ENCODE measurements at regions not wholly inside any gene's neighbourhood (a gene's known extent, or its start where the extent isn't known, plus 50 kb on each side); places are given as distances from the start of the nearest gene placed in this dataset.

DNA sequence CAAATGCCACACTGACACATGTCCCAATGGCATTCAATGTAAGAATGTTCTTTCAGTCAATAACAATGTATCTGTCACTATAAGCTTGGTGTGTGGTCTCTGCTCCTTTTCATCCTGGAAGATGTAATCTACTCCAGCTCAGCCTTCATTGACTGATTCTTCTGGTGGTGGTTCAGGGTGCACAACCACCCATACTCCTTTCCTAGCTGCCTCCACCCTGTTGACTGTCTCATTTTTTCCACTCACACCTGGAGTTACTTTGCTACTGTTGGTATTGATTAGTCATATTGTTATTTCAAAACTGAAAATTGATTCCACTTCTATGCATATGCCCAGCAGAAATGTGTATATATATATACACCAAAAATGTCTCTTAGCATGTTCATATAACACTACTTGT lies 140.5 kb downstream of the ASB9 start:
- no peaks in the 10 kb centered on the region for H3K27me3 ChIP-seq
- DNase-seq (ENCODE audit: extremely low spot score), result no peak
- no peak overlapping the region for H3K27ac ChIP-seq (replicated peaks in 1 of 4)
- no peak overlapping the region for H3K4me3 ChIP-seq
- TF ChIP-seq POLR2AphosphoS5 (IDR thresholded peaks at IDR 0.05) (no peak), POLR2A (IDR thresholded peaks at IDR 0.05; ENCODE audit: low read depth) (no peak), EP300 (IDR thresholded peaks at IDR 0.05) (no peak)
- TF ChIP-seq, protein P1, sequence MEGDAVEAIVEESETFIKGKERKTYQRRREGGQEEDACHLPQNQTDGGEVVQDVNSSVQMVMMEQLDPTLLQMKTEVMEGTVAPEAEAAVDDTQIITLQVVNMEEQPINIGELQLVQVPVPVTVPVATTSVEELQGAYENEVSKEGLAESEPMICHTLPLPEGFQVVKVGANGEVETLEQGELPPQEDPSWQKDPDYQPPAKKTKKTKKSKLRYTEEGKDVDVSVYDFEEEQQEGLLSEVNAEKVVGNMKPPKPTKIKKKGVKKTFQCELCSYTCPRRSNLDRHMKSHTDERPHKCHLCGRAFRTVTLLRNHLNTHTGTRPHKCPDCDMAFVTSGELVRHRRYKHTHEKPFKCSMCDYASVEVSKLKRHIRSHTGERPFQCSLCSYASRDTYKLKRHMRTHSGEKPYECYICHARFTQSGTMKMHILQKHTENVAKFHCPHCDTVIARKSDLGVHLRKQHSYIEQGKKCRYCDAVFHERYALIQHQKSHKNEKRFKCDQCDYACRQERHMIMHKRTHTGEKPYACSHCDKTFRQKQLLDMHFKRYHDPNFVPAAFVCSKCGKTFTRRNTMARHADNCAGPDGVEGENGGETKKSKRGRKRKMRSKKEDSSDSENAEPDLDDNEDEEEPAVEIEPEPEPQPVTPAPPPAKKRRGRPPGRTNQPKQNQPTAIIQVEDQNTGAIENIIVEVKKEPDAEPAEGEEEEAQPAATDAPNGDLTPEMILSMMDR (IDR thresholded peaks at IDR 0.05), result no peak
- no peaks in the 10 kb centered on the region for H3K9me3 ChIP-seq
- H3K36me3 ChIP-seq, result no peaks in the 10 kb centered on the region
- H3K4me1 ChIP-seq, result no peaks in the 10 kb centered on the region
- intact Hi-C loops (cut with DNase I), result no loop called here

DNA sequence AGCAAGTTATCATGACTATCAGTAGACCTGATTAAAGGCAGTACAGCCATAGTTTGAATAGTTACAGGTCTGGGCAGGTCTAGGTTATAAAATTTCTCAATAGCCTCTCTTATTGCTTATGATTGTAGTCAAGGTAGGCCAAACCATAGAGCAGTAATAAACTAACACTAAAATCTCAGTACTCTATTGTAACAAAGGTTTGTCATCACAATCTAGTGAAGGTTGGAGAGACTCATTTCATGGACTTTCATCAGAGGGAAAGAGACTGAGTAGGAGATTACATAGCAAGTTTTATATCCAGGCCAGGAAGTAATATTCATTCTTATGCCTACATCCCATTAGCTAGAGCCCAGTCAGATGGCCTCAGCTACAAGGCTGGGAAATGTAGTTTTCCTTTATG lies 141.0 kb downstream of the ASB9 start:
- Histone ChIP-seq H3K9me3 (no peaks in the 10 kb centered on the region), H3K27me3 (no peaks in the 10 kb centered on the region), H3K27ac (replicated peaks in 1 of 4) (no peak overlapping the region), H3K36me3 (no peaks in the 10 kb centered on the region), H3K4me1 (no peaks in the 10 kb centered on the region), H3K4me3 (no peak overlapping the region)
- no peak for DNase-seq (ENCODE audit: extremely low spot score)
- TF ChIP-seq POLR2AphosphoS5 (IDR thresholded peaks at IDR 0.05) (no peak), POLR2A (IDR thresholded peaks at IDR 0.05; ENCODE audit: low read depth) (no peak)
- TF ChIP-seq, protein P1 (IDR thresholded peaks at IDR 0.05), result no peak
- intact Hi-C loops (cut with DNase I), result no loop called here

DNA sequence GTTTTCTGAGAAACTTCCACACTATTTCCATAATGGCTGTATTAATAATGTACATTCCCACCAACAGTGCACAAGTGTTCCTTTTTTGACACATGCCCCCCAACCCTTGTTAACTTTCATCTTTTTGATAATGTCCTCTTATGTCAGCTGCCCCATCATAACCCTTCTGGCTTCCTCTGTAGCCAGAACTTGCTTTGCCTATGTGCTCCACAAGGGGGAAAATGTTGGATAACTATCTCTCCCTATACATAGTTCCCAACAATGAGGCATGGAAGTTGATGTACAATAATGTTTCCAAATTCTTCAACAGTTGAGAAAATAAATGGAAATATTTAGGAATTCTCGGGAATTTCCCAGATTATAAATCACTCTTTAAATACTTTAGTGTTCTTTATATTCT lies 142.9 kb downstream of the ASB9 start:
- no peak overlapping the region for H3K27ac ChIP-seq (replicated peaks in 1 of 4)
- H3K36me3 ChIP-seq, result no peaks in the 10 kb centered on the region
- H3K27me3 ChIP-seq, result no peaks in the 10 kb centered on the region
- 60% methylated on average over 1 of the region's 1 CpG for WGBS
- no peaks in the 10 kb centered on the region for H3K4me1 ChIP-seq
- TF ChIP-seq POLR2A (IDR thresholded peaks at IDR 0.05; ENCODE audit: low read depth) (no peak), EP300 (IDR thresholded peaks at IDR 0.05) (no peak), POLR2AphosphoS5 (IDR thresholded peaks at IDR 0.05) (no peak)
- TF ChIP-seq, protein P1 (IDR thresholded peaks at IDR 0.05), result no peak
- H3K9me3 ChIP-seq, result no peaks in the 10 kb centered on the region
- no peak for DNase-seq (ENCODE audit: extremely low spot score)
- no peak overlapping the region for H3K4me3 ChIP-seq
- intact Hi-C loops (cut with DNase I), result no loop called here

DNA sequence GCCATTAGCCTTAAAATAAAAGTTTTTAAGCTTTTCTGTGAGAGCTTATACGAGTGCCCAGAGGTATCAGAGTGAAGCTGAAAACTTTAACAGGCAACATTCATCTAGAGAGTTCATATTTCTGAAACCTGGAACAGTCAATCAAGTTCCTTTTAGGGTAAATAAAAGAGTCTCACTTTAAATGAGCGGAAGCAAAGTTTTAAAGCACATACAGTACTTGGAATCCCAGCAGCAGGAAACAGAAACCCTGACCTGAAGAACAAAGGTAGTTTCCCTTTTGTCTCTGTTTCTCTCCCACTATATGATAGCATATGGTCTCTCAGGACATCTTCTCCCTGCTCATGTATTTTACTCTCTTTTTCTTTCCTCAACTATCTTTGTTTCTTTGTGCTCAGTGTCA lies 153.0 kb downstream of the ASB9 start:
- no peaks in the 10 kb centered on the region for H3K36me3 ChIP-seq
- no peaks in the 10 kb centered on the region for H3K4me1 ChIP-seq
- TF ChIP-seq POLR2AphosphoS5 (IDR thresholded peaks at IDR 0.05) (no peak), EP300 (IDR thresholded peaks at IDR 0.05) (no peak), POLR2A (IDR thresholded peaks at IDR 0.05; ENCODE audit: low read depth) (no peak)
- TF ChIP-seq, protein P1 (IDR thresholded peaks at IDR 0.05), result no peak
- H3K4me3 ChIP-seq, result no peak overlapping the region
- intact Hi-C loops (cut with DNase I), result no loop called here
- H3K9me3 ChIP-seq, result no peaks in the 10 kb centered on the region
- H3K27me3 ChIP-seq, result no peaks in the 10 kb centered on the region
- WGBS, result 51% methylated on average over 2 of the region's 2 CpGs
- H3K27ac ChIP-seq (replicated peaks in 1 of 4), result no peak overlapping the region
- no peak for DNase-seq (ENCODE audit: extremely low spot score)

DNA sequence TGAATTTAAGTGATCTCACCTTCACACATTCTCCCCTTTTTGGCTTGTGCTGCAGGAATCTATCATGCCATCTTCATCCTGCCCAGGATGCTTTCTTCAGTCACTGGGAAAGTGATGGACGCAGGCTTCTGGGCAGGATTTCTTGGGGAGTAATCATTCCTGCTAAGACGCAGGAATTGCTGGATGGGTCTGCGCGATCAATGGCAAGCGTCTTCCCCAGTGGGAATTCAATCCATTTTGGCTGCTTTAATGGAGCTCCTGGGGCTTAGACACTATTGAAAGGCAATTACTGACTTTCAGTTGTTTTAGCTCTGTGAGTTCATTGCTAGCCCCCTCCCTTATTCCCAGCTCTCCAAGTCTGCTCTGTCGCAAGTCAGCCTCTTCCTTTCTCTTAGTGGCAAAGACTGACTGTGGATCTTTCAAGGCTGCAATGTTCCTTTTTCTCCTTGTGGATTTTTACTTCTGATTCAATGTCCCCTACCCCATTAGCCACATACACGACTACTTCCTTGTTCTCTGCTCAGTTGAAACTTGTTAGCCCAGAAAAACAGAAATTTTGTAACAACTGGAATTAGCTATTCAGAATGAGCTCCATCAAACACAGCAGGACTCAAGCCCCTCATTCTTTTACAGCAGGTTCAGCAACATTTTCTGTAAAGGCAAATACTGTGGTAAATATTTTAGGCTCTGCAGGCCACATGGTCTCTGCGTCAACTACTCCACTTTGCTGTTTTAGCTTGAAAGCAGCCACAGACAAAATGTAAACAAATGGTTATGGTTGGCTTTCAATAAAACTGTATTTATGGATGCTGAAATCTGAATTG lies 154.9 kb downstream of the ASB9 start:
- 66% methylated on average over 8 of the region's 8 CpGs for WGBS
- intact Hi-C loops (cut with DNase I), result no loop called here
- Histone ChIP-seq H3K27ac (replicated peaks in 1 of 4) (no peak overlapping the region), H3K4me3 (no peak overlapping the region), H3K9me3 (no peaks in the 10 kb centered on the region), H3K36me3 (no peaks in the 10 kb centered on the region), H3K27me3 (no peaks in the 10 kb centered on the region), H3K4me1 (no peaks in the 10 kb centered on the region)
- no peak for DNase-seq (ENCODE audit: extremely low spot score)
- TF ChIP-seq, protein P1 (IDR thresholded peaks at IDR 0.05), result no peak
- no peak for TF ChIP-seq POLR2A (IDR thresholded peaks at IDR 0.05; ENCODE audit: low read depth)
